CD4-positive, CD25-positive, alpha-beta regulatory T cell (primary cell): ENCODE measurements at regions not wholly inside any gene's neighbourhood (a gene's known extent, or its start where the extent isn't known, plus 50 kb on each side); places are given as distances from the start of the nearest gene placed in this dataset.

Experiments used
- ATAC-seq, 2 donors: fragments of 150-1000 bp; cut with Tn5 transposase; one replicate each; pipeline ENCODE4 v1.10.0; 2021; ENCODE audit warnings: low read depth in 2 of 2, moderate number of reproducible peaks in 2 of 2, moderate library complexity in 1 of 2
- DNase-seq, 3 donors: peaks; one replicate each; pipeline versions ENCODE4 v3.0.0 to v3.0.0-alpha.2; 2012 to 2022; ENCODE audit warnings: mixed read lengths in 1 of 3
- H3K27ac ChIP-seq: one replicate; pipeline ENCODE4 v1.7.0; 2013; ENCODE audit warnings: mild to moderate bottlenecking, low read length; ENCODE audit not compliant: insufficient read depth, poor library complexity, severe bottlenecking
- H3K27me3 ChIP-seq: one replicate; pipeline ENCODE4 v1.7.0; 2013; ENCODE audit warnings: low read length; ENCODE audit not compliant: control insufficient read depth, insufficient read depth
- H3K36me3 ChIP-seq: one replicate; pipeline ENCODE4 v1.7.0; 2013; ENCODE audit warnings: mild to moderate bottlenecking, low read length, moderate library complexity; ENCODE audit not compliant: control insufficient read depth, insufficient read depth
- H3K4me1 ChIP-seq: 2 replicates; pipeline ENCODE4 v1.7.0; 2013; ENCODE audit warnings: mild to moderate bottlenecking, low read length; ENCODE audit not compliant: insufficient read depth, control insufficient read depth, poor library complexity, severe bottlenecking
- H3K4me3 ChIP-seq: one replicate; pipeline ENCODE4 v1.7.0; 2013; ENCODE audit warnings: low read depth, mild to moderate bottlenecking, low read length, moderate library complexity
- H3K9me3 ChIP-seq, 2 experiments: 1 replicate in 1 of 2; 2 replicates in 1 of 2; pipeline ENCODE4 v1.7.0; 2013; ENCODE audit warnings: low read length in 2 of 2, mild to moderate bottlenecking in 1 of 2, moderate library complexity in 1 of 2; ENCODE audit not compliant: control insufficient read depth in 2 of 2
- H3K27ac Mint-ChIP-seq, 3 donors: one replicate each; pipeline ENCODE4 v1.8.0; 2020 to 2022; ENCODE audit warnings: mild to moderate bottlenecking in 3 of 3, mixed read lengths in 3 of 3, moderate library complexity in 2 of 3
- H3K27me3 Mint-ChIP-seq: one replicate; pipeline ENCODE4 v1.8.0; 2022; ENCODE audit warnings: mild to moderate bottlenecking, mixed read lengths
- H3K36me3 Mint-ChIP-seq: one replicate; pipeline ENCODE4 v1.8.0; 2020; ENCODE audit warnings: mixed read lengths
- H3K4me1 Mint-ChIP-seq, 4 donors: one replicate each; pipeline ENCODE4 v1.8.0; 2020 to 2022; ENCODE audit warnings: mixed read lengths in 4 of 4, mild to moderate bottlenecking in 1 of 4
- H3K4me3 Mint-ChIP-seq, 4 donors: one replicate each; pipeline ENCODE4 v1.8.0; 2020 to 2022; ENCODE audit warnings: mild to moderate bottlenecking in 4 of 4, mixed read lengths in 4 of 4, moderate library complexity in 3 of 4
- H3K9me3 Mint-ChIP-seq, 7 donors: one replicate each; pipeline ENCODE4 v1.8.0; 2020 to 2022; ENCODE audit warnings: mixed read lengths in 7 of 7, mild to moderate bottlenecking in 3 of 7, moderate library complexity in 2 of 7

DNA sequence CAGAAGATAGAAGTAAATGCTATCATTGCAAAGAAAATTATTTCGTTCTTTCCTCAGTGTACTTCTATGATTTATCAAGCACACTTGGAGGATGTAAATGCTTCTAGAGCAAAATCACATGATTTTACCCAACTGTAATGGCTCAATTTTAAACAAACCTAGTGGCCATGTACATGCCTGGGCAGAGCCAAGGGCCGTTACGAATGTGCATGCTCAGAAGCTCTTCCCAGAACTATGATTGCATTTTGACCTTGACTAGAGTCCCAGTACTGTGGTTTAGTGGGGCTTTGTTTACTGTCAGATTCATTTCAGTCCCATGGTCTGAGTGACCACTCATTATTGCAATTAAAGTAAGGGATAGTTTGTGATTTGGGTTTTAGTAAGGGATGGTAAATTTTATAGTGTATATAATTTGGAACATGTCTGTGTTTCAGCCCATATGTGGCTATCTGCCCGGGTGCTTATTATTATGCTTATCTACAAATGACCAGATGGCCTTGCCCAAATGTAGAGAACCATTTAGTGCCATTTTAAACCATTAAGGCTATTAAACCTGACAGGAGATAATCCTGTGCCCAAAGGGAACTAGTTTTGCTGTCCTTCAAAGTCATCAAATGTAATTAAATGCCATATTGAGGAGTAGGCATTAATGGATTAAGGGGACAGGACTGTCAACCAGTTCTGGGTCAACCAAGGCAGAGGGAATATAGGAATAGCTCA lies 239.1 kb downstream of the ICOS start:
- Histone ChIP-seq H3K27ac (no peak overlapping the region), H3K36me3 (no peaks in the 10 kb centered on the region), H3K4me1 (peaks cover 4% of the 10 kb centered on the region), H3K27me3 (peaks cover 30% of the 10 kb centered on the region), H3K4me3 (no peak overlapping the region), H3K9me3 (no peaks in the 10 kb centered on the region)
- Mint-ChIP-seq H3K4me3 (no peak overlapping the region), H3K36me3 (no peaks in the 10 kb centered on the region), H3K27me3 (peaks cover 48% of the 10 kb centered on the region), H3K4me1 (no peaks in the 10 kb centered on the region), H3K27ac (no peak overlapping the region), H3K9me3 (no peaks in the 10 kb centered on the region)
- DNase-seq (no peak), ATAC-seq (no peak)

DNA sequence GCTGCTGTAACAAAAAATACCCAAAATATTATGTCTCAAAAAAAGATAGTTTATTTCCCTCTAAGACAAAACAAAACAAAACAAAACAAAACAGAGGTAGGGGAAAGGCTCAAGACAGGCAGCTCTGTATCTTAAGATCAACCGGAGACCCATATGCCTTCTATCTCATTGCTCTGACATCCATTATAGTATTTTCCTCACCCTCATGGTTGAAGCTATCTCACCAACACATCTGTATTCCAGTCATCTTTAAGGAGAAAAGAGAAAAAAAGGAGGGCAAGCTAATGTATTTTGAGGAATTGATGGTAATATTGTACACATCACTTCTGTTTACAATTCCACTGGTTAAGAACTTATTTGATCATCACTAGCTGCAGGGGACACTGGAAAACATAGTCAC lies 239.7 kb downstream of the ICOS start:
- Histone ChIP-seq H3K9me3 (no peaks in the 10 kb centered on the region), H3K27me3 (peaks cover 27% of the 10 kb centered on the region), H3K27ac (no peak overlapping the region), H3K4me1 (peaks cover 4% of the 10 kb centered on the region), H3K4me3 (no peak overlapping the region), H3K36me3 (no peaks in the 10 kb centered on the region)
- Mint-ChIP-seq H3K9me3 (no peaks in the 10 kb centered on the region), H3K4me3 (no peak overlapping the region), H3K27me3 (peaks cover 54% of the 10 kb centered on the region), H3K36me3 (no peaks in the 10 kb centered on the region), H3K27ac (no peak overlapping the region), H3K4me1 (no peaks in the 10 kb centered on the region)
- no peak for ATAC-seq
- no peak for DNase-seq

GRCh38 chr2:204177251-204177976 lies 240.9 kb downstream of the ICOS start:
- H3K9me3 ChIP-seq = no peaks in the 10 kb centered on the region
- Mint-ChIP-seq H3K27me3 (peaks cover 64% of the 10 kb centered on the region), H3K27ac (no peak overlapping the region), H3K9me3 (no peaks in the 10 kb centered on the region), H3K36me3 (no peaks in the 10 kb centered on the region), H3K4me1 (no peaks in the 10 kb centered on the region), H3K4me3 (no peak overlapping the region)
- H3K27me3 ChIP-seq = peaks cover 25% of the 10 kb centered on the region
- H3K27ac ChIP-seq = no peak overlapping the region
- DNase-seq (no peak), ATAC-seq (peak in 1 of 2 donors; percentile 11)
- peaks cover 4% of the 10 kb centered on the region for H3K4me1 ChIP-seq
- H3K4me3 ChIP-seq = no peak overlapping the region
- no peaks in the 10 kb centered on the region for H3K36me3 ChIP-seq

DNA sequence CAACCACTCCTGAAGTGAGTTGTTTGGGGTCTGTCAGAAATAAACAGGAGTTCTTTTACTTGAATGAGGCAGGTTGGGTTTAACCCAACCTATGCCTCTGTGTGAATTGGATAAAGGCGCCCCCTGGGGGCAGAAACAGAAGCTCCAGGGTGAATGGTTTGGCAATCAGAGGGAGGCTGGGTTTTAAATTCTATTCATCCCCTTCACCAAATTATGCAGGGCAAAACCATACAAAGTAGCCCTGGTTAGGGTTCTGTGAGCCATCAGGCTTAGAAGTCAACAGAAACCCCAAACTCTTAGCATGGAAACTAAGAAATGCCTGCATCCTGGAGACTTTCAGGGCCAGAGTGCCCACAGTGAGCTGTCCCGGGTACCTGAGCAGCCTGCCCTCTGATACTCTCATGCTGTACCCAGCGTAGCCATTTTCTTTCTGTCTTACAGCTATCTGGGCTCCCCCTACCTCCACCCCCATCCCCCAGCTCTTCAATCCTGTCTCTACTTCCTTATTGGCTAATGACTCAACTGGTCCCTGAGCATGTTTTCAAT lies 241.5 kb downstream of the ICOS start:
- H3K4me1 Mint-ChIP-seq = no peaks in the 10 kb centered on the region
- no peak overlapping the region for H3K4me3 ChIP-seq
- no peak overlapping the region for H3K4me3 Mint-ChIP-seq
- no peaks in the 10 kb centered on the region for H3K9me3 Mint-ChIP-seq
- no peaks in the 10 kb centered on the region for H3K36me3 ChIP-seq
- H3K27me3 ChIP-seq = peaks cover 20% of the 10 kb centered on the region
- peak; percentile 47 to 72 (median 65) for DNase-seq
- no peak overlapping the region for H3K27ac Mint-ChIP-seq
- H3K4me1 ChIP-seq = peaks cover 4% of the 10 kb centered on the region
- H3K9me3 ChIP-seq = no peaks in the 10 kb centered on the region
- no peaks in the 10 kb centered on the region for H3K36me3 Mint-ChIP-seq
- peaks cover 64% of the 10 kb centered on the region for H3K27me3 Mint-ChIP-seq
- no peak overlapping the region for H3K27ac ChIP-seq
- ATAC-seq = peak; percentile 61 to 74

GRCh38 chr2:204180649-204181048 lies 244.1 kb downstream of the ICOS start:
- Histone ChIP-seq H3K4me1 (peaks cover 4% of the 10 kb centered on the region), H3K36me3 (no peaks in the 10 kb centered on the region), H3K27me3 (peaks cover 20% of the 10 kb centered on the region), H3K27ac (no peak overlapping the region), H3K9me3 (no peaks in the 10 kb centered on the region), H3K4me3 (no peak overlapping the region)
- peaks cover 69% of the 10 kb centered on the region for H3K27me3 Mint-ChIP-seq
- H3K36me3 Mint-ChIP-seq = no peaks in the 10 kb centered on the region
- H3K9me3 Mint-ChIP-seq = peaks cover 0 to 2% (median 0%) of the 10 kb centered on the region in 7 donors
- no peak overlapping the region for H3K4me3 Mint-ChIP-seq
- DNase-seq (no peak), ATAC-seq (no peak)
- no peaks in the 10 kb centered on the region for H3K4me1 Mint-ChIP-seq
- no peak overlapping the region for H3K27ac Mint-ChIP-seq

GRCh38 chr2:204183608-204184007 lies 247.0 kb downstream of the ICOS start:
- Mint-ChIP-seq H3K36me3 (no peaks in the 10 kb centered on the region), H3K27ac (no peak overlapping the region), H3K27me3 (peaks cover 44% of the 10 kb centered on the region), H3K4me1 (peaks cover 0 to 14% (median 6%) of the 10 kb centered on the region in 4 donors), H3K4me3 (no peak overlapping the region), H3K9me3 (peaks cover 0 to 2% (median 0%) of the 10 kb centered on the region in 7 donors)
- DNase-seq (no peak), ATAC-seq (no peak)
- H3K27ac ChIP-seq = no peak overlapping the region
- no peak overlapping the region for H3K4me3 ChIP-seq
- no peaks in the 10 kb centered on the region for H3K9me3 ChIP-seq
- H3K27me3 ChIP-seq = peaks cover 15% of the 10 kb centered on the region
- H3K36me3 ChIP-seq = no peaks in the 10 kb centered on the region
- H3K4me1 ChIP-seq = peaks cover 3% of the 10 kb centered on the region

DNA sequence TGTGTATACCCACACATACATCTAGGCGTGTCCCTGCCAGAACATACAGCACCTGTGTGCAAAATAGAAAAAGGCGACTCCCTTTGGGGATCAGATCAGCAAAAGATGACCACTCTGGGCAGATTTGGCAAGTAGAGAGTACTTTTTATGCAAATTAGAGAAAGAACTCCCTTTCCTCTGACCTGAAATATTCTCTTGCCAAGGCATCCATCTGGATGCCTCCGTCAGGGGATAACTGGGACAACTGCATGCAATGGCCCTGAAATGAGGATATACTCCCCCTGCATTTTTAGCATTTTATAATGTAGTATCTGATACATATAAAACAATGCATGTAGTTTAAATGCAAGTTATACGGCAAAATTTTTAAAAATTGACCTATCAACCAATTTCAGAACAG lies 247.7 kb downstream of the ICOS start:
- no peaks in the 10 kb centered on the region for H3K36me3 Mint-ChIP-seq
- H3K27ac Mint-ChIP-seq = no peak overlapping the region
- H3K4me3 ChIP-seq = no peak overlapping the region
- H3K4me3 Mint-ChIP-seq = no peak overlapping the region
- H3K27ac ChIP-seq = no peak overlapping the region
- peaks cover 3% of the 10 kb centered on the region for H3K4me1 ChIP-seq
- peaks cover 0 to 3% (median 0%) of the 10 kb centered on the region in 7 donors for H3K9me3 Mint-ChIP-seq
- DNase-seq (no peak), ATAC-seq (no peak)
- peaks cover 11% of the 10 kb centered on the region for H3K27me3 ChIP-seq
- H3K36me3 ChIP-seq = no peaks in the 10 kb centered on the region
- H3K27me3 Mint-ChIP-seq = peaks cover 39% of the 10 kb centered on the region
- H3K4me1 Mint-ChIP-seq = peaks cover 0 to 14% (median 6%) of the 10 kb centered on the region in 4 donors
- no peaks in the 10 kb centered on the region for H3K9me3 ChIP-seq
